GM12875 (cell line): ENCODE measurements at regions not wholly inside any gene's neighbourhood (a gene's known extent, or its start where the extent isn't known, plus 50 kb on each side); places are given as distances from the start of the nearest gene placed in this dataset.

Source experiments
- H3K4me3 ChIP-seq: one replicate; pipeline ENCODE4 v1.5.1; 2011; ENCODE audit warnings: low read depth, low read length, control low read depth
- TF ChIP-seq, protein P1 (sequence below): IDR thresholded peaks from 2 replicates; pipeline ENCODE4 v1.5.1; 2011; ENCODE audit warnings: low read depth, mild to moderate bottlenecking, control low read depth, inconsistent platforms, low read length, moderate library complexity, borderline replicate concordance; ENCODE audit not compliant: insufficient read depth

GRCh38 chr17:33435721-33436301 lies 142.7 kb upstream of the ASIC2 start:
- TF ChIP-seq, protein P1, sequence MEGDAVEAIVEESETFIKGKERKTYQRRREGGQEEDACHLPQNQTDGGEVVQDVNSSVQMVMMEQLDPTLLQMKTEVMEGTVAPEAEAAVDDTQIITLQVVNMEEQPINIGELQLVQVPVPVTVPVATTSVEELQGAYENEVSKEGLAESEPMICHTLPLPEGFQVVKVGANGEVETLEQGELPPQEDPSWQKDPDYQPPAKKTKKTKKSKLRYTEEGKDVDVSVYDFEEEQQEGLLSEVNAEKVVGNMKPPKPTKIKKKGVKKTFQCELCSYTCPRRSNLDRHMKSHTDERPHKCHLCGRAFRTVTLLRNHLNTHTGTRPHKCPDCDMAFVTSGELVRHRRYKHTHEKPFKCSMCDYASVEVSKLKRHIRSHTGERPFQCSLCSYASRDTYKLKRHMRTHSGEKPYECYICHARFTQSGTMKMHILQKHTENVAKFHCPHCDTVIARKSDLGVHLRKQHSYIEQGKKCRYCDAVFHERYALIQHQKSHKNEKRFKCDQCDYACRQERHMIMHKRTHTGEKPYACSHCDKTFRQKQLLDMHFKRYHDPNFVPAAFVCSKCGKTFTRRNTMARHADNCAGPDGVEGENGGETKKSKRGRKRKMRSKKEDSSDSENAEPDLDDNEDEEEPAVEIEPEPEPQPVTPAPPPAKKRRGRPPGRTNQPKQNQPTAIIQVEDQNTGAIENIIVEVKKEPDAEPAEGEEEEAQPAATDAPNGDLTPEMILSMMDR: no peak

DNA sequence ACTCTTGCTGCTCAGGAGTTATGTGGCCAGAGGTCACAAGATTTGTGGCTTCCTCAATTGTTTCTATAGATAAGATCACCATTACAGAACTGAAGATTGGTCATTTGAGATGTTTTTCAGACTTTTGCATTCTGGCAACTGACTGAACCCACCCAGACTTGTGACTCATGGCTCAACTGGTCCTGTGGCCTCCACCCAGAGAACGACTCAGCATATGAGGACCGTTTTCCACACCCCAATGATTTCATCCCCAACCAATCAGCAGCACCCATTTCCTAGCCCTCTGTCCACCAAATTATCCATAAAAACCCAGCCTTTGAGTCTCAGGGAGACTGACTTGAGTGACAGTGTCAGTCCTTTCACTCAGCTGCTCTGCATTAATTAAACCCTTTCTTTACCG lies 143.2 kb upstream of the ASIC2 start:
- TF ChIP-seq, protein P1: no peak
- no peak overlapping the region for H3K4me3 ChIP-seq

More at GRCh38 chr17:33435721-33436301, 142.7 kb upstream of the ASIC2 start:
- H3K4me3 ChIP-seq: no peak overlapping the region

- TF ChIP-seq, protein P1: no peak
- H3K4me3 ChIP-seq: no peak overlapping the region
Observed at GRCh38 chr17:33438139-33438538, 145.0 kb upstream of the ASIC2 start.

GRCh38 chr17:33438578-33438977 lies 145.5 kb upstream of the ASIC2 start:
- TF ChIP-seq, protein P1: no peak
- no peak overlapping the region for H3K4me3 ChIP-seq

DNA sequence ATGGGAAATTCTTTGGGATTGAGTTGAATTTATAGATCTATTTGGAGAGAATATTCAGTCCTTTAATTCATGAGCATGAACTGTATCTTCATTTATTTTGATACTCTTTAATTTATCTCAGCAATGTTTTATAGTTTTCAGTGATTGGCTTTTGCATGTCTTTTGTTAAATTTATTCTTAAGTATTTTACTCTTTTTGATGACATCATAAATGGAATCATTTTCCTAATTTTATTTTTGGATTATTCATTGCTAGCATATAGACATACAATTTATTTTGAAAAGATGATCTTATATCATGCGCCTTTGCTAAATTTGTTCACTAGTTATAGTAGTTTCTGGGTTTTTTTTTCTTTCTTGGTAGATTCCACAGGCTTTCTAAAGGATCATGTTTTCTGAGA lies 149.2 kb upstream of the ASIC2 start:
- H3K4me3 ChIP-seq: no peak overlapping the region
- TF ChIP-seq, protein P1: no peak

DNA sequence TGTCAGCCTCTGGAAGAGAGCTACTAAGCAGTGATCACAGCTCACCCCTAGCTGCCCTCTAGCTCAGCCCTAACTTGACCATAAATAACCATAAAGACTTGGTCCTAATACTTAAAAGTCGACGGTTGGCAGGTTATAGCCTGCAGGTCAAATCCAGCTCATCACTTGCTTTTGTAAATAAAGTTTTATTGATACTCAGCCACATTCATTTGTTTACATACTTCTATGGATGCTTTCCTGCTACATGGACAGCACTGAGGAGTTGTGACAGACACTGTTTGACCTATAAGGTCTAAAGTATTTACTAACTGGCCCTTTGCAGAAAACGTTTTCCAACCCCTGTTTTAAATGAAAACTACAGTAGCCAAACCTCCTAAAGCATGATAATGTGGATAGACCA lies 151.6 kb upstream of the ASIC2 start:
- TF ChIP-seq, protein P1: no peak
- H3K4me3 ChIP-seq: no peak overlapping the region

DNA sequence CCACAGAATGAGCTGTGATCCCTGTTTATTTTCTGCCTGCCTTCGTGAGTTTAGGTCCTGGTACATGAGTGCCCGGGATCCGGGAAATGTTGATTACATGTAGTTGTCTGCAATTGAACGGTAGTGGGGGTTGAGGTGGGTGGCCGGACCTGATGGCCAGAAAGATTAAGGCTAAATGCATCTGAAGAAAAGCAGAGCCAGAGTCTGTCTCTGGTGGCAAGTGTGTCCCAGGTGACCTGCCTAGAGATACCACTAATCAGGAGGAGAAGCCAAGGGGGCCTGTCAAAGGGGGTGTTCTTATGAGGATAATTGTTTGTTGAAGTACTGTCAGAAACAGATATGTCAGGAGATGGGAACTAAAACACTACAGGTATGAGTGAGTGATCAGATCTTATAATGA lies 154.0 kb upstream of the ASIC2 start:
- H3K4me3 ChIP-seq: no peak overlapping the region
- TF ChIP-seq, protein P1: no peak
